Fibroblast of skin of back (primary cell): ENCODE measurements at regions not wholly inside any gene's neighbourhood (a gene's known extent, or its start where the extent isn't known, plus 50 kb on each side); places are given as distances from the start of the nearest gene placed in this dataset.

Source experiments
- DNase-seq: peaks from one replicate; pipeline ENCODE4 v3.0.0-alpha.2; 2013

DNA sequence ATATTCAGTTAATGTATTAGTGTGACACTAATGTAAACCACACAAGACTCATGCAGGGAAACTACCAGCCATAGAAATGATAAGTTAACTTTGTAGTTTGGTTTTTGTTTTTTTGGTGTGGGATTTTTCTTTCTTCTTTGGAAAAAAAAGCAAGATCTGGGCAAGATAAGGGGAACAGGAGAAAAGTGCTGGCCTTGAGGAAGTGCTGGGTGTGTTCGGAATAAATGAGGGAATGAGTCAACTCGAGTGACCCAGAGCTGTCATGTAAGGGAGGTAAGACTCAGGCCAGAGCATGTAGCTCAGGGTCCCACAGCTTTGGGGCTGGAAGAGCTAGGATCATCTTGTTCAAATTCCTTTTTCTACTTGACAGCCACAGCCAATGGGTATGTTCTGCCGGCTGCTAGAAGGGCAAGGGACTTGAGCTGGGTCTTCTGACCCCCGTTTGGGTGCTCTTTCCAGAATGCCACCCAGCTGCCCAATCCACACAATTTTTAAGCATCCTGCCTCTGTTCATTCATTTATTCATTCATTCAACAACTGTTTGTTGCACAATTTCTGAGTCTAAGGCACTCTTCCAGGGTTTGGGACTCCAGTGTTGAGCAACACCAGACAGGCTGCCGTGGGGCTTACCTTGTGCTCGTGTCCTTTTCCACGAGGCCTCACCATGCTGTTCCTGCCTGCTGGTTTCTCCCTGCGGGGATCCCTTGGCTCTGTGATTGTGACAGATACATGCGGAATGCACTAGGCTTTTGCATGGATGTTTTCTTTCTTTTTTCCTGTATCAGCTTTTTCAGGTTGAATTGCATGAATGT is 54.5 kb downstream of the CLDN34 start:
- peak; percentile 43 for DNase-seq

DNA sequence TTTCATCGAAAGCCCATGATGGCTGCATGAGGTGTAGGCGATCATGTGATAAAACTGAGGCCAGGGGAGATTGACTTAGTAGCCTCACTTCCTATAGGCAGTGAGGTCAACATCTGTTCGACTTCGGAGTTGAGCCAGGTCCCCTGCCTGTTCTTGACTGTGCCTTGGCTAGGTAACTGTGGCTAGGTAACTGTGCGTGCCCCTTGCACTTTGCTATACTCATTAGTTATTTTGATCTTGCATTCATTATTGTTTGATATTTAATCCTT is 55.0 kb downstream of the CLDN34 start:
- no peak for DNase-seq

DNA sequence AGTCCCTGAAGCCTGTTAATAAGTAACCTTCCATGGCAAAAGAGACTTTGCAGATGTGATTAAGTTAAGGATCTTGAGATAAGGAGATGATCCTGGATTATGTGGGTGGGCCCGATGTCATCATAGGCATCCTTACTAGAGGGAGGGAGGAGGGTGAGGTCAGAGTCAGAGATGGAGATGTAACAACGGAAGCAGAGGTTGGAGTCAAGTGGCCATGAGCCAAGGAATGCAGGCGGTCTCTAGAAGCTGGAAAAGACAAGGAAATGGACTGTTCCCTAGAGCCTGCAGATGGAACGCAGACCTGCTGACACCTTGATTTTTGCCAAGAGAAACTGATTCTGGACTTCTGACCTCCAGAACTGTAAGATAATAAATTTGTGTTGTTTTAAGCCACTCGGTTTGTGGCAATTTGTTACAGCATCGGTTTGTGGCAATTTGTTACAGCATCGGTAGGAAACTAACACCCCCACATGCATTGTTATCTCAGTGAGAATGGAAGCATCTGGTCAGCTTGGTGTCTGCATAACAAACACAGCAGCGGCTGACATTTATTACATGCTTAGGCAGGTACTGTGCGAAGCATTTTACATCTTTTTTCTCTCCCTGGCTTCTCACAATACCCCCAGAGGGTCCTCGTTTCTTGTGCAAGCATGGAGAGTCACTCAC is 55.6 kb downstream of the CLDN34 start:
- peak; percentile 49 for DNase-seq

DNA sequence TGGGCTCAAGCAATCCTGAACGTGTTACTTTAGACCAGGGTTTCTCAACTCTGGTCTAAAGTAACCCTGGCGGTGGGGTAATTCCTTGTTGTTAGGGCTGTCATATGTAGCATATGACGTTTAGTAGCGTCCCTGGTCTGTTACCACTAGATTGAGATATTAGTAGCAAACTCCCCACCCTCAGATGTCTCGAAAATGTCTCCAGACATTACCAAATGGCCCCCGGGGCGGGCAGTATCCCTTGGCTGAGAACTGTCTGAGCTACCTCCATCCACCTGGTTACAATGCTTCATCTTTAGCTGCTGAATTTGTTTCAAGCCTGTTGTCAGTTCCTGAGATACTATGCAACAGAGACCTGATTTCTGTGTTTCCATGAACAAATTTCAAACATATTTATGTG is 56.7 kb downstream of the CLDN34 start:
- DNase-seq, result no peak

DNA sequence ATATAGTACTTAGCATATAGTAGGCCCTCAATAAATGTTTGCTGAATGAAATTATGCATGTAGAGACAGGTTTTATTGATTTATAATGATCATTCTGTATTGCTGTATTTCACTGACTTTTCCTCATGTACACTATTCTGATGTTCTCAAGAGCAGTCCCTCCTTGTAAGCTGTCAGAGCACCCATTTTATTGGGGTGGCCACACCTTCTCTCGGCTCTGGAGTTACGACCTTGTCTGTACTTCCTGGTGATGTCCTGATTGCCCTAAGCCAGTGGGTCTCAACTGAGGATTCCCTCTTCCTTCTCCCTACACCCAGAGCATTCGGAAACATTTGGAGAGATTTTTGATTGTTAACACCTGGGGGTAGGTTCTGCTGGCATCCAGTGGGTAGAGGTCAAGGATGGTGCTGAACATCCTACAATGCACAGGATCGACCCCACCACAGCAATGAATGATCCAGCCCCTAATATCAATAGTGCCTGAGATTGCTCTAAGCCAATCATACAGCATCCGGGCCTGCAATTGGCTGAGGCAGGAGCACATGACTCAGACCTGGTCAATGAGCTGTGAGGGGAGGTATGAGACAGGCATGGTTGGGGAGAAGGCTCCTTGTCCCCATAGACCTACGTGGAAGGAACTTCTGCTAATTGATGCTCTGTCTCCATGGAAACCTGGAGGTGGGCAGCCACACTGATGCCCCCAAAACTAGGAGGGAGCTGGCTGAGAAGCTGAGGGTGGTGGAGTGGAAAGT is 58.8 kb downstream of the CLDN34 start:
- no peak for DNase-seq

DNA sequence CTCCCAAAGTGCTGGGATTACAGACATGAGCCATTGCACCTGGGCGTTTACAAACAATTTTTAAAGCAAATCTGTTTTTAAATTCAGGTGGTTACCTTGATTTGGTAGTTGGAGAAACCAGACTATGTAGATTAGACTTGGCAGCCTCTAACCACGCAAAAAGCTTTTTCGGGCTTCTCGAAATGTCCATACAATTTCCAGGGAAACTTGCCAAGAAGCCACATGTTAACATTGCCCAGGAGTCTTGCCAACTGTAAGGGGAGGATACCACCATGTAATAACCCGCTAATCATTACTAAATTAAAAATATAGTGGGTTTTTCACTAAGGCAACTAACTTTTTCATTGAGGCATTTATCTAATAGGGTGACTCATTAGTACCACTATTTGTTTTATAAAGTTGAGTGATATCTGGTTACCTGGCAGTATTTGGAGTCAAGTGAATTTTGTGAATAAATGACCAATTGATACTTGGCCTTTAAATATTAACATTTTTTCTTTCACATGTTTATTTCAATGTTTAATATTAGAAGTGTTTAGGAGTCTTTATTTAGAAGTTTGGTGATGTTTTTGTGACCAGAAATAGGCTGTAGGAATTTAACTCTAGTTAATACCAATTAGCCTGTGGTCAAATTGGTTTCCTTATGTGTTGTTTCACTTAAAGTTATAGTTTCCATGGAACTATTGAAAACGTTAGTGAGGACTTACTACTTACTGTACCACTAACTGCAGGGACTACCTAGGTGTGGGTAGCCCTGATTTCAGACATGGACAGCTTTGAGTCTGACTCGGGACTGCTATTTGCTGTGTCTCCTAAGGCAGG is 61.3 kb downstream of the CLDN34 start:
- DNase-seq, result no peak

DNA sequence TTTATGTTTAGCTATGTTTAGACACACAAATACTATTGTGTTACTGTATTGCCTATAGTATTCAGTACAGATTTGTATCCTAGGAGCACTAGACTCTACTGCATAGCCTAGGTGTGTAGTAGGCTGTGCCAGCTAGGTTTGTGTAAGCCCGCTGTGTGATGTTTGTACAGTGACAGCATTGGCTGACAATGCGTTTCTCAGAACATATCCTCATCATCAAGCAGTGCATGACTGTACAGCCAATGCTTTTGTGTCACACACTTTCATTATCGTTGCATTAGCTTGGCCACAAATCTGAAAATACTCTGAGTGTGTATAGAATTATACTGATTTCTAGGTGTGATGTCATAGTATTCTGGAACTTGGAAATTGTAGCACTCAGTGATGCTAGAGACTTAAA is 63.4 kb downstream of the CLDN34 start:
- DNase-seq, result peak; percentile 75

DNA sequence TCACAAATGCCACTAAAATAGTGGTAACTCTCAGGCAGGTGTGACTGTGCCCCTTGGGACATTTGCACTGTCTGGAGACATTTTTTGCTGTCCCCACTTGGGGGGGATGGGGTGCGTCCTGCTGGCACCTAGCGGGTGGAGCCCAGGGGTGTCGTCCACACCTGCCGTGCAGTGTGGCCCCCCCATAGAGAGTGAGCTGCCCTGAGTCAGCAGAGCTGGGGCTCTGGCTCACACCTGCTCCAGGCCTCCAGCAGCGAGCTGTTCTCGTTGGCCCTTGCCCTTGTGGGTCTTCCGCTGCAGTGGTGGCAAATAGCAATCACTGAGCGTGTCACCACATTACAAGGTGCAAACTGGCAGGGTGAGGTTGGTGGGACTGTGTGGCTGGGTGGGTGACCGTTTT is 64.6 kb downstream of the CLDN34 start:
- DNase-seq, result no peak

DNA sequence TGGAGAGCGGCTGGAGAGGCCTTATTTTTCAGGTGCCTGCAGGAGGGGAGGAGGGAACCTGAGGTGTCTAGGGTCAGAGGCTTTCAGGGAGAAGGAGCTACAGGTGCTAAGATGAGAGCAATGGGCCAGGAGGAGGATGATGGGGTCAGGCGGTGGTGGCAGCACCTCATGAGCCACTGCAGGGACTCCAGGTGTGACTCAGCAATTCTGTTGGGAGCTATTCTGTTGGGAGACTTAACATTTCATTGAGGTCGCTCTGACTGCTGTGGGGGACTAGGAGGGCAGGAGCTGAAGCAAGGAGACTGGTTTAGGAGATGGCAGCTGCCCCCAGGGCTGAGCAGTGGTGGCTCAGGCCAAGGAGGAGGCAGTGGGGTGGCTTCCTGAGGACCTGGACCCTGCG is 65.0 kb downstream of the CLDN34 start:
- no peak for DNase-seq

DNA sequence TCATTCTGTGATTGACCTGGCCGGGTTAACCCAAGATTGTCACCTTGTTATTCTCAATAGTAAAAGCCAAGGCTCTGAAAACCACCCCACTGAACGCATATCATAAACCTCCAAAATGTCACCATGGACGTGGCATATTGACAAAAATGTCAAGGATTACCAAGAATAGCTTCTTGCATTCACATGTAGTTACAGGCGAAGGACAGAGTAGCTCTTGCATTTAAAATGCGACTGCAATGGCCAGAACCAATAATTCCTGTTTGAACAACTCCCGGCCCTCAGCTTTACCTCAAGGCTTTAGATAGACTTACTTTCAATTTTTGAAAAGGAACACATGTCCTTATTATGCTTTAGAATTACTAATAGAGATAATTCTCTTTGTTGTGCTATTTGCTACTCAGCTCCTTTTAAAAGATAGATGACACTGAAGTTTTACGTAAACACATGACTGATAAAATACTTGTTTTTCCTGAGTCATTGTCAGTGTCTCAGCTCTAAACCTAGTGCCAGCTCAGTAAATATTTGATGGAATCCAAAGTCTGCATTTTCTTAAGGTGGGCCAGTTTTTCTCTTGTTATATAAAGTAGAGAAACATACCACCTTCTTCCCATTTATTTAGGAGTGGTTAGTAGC is 66.3 kb downstream of the CLDN34 start:
- peak; percentile 8 for DNase-seq

DNA sequence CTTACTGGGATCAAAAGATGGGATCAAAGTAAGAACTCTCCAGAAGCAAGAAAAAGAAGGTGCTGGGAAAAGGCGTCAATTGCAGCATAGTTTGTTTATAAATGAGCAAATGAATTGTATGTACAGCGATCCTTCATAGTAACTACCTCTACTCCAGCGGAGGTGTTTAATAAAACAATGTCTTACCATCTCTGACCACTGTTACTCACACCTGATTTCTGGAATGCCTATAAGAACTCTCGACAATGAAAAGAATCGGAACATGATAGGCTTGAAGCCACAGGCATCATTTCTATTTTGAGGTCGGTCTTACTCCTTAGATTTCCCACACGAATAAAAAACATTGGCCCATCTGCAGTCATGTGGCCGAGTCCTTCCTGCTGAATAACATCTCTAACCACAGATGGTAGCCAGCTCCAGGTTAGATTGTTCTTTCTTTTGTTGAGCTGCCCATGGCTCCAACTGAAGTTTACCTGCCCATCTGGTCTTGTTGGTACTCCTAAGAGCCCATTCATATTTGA is 67.6 kb downstream of the CLDN34 start:
- no peak for DNase-seq

DNA sequence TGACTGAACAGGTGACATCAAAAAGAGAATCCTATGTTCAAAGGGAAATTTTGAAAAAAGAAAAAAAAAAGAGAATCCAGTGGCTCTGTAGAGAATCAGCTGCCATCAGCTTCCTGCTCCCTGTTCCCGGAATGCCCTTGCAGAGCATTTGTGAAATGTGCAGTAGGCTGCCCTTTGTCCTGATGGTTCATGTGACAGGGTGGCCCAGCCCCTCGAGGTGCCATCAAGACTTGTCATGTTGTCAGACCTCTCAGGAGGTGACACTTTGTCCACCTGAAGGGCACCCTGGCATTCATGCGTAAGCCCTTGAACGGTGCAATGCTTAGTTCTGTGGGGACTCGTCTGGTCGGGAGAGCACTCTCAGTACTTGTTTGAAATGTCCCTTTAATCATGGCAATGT is 71.4 kb downstream of the CLDN34 start:
- no peak for DNase-seq

DNA sequence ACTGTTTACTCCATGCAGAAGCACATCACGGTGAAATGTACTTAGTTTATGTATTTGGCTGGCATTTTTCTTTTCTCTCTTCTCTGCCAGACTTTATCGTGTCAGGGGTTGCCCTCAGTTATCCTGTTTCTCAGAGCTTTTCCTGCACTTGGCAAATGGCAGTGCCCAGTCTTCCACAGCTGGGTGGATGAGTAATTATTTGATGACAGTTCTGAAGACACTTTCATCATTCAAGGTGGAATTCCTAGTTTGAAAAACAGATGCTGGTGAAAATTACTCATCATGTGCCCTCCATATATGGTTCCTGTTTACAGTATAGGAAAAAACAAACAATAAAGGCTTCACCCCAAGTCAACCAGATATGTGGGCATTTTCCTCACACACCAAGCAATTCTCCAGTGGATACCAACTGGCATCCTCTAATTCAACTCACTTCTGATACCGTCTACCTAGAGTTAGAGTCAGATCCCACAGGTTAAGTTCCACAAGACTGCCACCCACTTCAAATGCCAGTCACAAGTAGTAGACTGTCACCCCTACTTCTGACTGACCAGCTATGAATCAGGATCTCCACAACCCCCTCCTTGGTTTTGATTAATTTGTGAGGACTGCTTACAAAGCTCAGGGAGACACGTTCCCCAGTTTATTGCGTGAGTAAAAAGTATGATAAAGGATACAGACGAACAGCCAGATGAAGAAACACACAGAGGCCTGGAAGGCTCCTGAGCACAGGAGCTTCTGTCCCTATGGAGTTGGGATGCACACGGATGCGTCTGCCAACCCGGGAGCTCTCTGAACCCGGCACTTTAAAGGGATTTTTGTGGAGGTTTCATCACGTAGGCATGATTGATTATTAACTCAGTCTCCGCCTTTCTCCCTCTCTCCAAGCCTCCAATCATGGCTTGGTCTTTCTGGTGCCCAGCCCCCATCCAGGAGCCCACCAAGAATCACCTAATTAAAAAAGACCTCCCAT is 72.9 kb downstream of the CLDN34 start:
- DNase-seq, result peak; percentile 24

DNA sequence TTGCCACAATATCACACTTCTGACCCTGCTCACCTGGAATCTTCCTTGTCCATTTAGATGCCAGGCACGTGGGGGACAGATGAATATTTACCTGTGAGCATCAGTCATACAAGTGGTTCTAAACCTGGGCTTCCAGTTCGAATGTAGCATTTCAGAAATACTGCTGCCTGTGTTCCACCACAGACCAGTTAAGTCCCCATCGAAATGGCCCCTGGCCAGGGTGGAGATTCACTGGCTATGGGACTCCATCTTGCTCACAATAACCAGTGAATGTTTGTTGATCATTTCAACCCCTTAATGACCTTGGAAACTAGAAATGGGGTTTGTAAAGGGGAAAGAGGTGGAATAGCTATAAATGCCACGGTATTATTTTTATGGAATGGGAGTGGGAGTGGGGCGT is 73.8 kb downstream of the CLDN34 start:
- DNase-seq, result no peak

DNA sequence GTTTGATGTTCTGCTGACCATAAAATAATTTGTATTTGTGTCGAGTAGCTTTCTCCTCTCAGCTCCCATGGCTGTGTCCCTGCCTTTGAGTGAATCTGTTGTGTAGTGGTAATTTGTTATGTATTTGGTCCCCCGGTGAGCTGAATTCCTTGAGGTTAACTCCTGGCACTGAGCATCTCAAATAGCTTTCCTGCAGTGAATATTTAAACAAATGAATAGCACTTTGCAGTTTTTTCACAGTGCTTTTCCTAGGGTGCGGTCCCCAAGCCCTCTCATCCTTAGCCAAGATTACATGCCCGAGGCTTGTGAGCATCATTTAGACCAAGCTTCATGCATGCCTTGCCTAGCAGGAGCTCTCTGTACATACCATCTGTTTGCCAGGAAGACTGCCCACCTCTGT is 74.2 kb downstream of the CLDN34 start:
- DNase-seq, result peak; percentile 61

DNA sequence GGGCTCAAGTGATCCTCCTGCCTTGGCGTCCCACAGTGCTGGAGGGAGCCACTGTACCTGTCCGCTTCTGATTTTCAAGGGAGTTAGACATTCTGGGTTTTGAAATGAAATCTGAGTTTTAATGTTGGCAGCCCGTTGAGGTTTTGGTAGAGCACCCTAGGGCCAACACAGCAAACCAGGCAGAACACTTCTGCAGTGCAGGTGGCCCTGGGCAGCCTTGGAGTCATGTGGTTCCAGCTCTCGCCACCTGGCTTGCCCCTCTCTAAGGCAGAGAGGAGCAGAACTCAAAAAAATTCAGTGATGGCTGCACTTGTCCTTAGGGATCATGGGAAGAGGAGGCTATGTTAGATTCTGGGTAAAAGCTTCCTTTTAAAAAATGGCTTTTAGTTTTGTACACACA is 74.9 kb downstream of the CLDN34 start:
- DNase-seq, result no peak

DNA sequence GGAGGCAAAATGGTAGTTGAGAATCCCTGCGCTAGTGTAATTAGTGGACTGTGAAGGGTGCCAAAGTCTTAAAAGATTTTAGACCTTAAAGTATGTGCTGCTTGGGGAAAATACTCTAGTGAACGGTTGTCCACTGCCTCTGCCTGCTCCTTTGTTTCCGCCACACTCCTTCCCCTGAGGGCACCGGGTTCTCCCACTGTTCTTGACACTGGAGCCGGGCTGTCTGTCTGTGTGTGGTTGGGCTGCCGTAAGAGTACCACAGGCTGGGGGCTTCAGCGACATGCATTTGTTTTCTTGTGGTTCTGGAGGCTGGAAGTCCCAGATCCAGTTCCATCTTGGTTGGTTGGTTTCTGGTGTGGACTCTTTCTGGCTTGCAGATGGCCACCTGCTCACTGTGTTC is 76.2 kb downstream of the CLDN34 start:
- no peak for DNase-seq

DNA sequence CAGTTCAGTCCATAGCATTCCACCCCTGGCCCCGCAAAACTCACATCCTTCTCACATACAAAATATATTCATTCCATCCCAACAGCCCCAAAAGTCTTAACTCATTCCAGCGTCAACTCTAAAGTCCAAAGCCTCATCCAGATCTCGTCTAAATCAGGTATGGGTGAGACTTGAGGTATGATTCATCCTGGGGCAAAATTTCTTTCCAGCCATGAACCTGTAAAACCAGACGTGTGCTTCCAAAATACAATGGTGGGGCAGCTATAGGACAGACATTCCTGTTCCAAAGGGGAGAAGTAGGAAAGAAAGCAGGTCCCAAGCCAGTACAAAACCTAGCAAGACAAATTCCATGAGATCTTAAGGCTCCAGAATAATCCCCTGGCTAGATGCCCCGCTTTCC is 76.9 kb downstream of the CLDN34 start:
- DNase-seq, result no peak

DNA sequence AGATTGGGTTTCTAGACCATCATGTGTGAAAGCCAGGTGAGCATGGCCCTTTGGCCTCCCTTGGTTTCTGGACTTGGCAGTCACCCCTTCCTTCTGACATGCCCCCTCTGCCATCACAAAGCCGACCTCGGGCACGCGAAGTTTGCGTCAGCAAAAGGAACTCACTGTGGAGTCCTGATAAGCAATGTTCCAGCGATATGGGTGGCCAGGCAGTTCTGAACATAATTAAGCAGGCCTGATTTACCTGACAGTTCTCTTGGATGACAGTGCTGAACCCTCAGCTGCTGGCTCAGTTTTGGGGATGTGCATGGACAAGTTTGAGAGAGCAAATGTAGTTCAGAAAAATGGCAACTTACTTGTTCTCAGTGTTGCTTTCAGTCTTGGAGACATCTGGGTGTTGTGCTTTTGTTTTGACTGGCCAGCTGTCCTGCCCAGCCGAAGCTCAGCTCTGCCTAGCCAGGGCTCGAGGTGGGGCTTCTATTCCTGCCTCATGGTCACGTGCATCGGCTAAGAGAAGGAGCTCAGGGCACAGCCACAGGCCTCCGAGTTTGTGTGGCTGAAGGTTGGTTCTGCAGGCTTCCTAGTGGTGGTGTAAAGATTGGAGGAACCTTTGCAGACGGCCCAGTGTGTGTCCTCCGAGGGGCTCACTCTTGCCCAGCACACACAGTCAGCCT is 78.3 kb downstream of the CLDN34 start:
- no peak for DNase-seq

DNA sequence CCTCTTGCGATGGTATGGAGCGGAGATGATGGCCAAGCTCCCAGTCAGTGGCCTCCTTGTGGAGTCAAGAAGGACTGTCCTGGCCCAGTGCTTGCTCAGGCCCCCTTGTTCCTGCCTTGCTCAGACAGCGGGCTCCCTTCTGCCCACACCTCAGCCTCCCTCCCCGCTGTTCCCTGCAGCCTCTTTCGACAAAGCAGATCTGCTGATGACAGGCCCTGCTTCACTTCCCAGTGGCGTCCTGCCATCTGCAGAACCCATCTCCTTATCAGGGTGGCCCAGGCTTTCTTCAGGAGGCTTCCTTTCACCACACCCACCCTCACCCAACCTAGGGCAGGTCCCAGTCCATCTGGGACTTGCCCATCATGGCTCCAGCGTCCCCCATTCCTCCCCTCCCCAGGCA is 80.0 kb downstream of the CLDN34 start:
- DNase-seq, result no peak
